MM.1S (cell line): ENCODE measurements at regions not wholly inside any gene's neighbourhood (a gene's known extent, or its start where the extent isn't known, plus 50 kb on each side); places are given as distances from the start of the nearest gene placed in this dataset.
"Not testable (repeated sequence)": the region's sequence is repeated elsewhere in the genome, so short reads cannot be mapped to it uniquely, and the experiment has no call there.

Experiments
- EZH2 ChIP-seq: fragments of 300-600 bp; sonication (generic); optimal IDR thresholded peaks from 2 replicates; pipeline ENCODE3; 2017; ENCODE audit warnings: low read depth, mild to moderate bottlenecking, antibody characterized with exemption, low read length, mixed read lengths
- EZH2phosphoT487 ChIP-seq: fragments of 300-600 bp; sonication (generic); IDR thresholded peaks from 2 replicates; pipeline ENCODE4 v1.6.1; 2018; ENCODE audit warnings: antibody characterized with exemption, low read length
- TF ChIP-seq, protein P1 (sequence below): fragments of 300-600 bp; sonication (generic); IDR thresholded peaks from 2 replicates; pipeline ENCODE4 v1.5.1; 2016; ENCODE audit warnings: antibody characterized with exemption, low read length, mixed read lengths

DNA sequence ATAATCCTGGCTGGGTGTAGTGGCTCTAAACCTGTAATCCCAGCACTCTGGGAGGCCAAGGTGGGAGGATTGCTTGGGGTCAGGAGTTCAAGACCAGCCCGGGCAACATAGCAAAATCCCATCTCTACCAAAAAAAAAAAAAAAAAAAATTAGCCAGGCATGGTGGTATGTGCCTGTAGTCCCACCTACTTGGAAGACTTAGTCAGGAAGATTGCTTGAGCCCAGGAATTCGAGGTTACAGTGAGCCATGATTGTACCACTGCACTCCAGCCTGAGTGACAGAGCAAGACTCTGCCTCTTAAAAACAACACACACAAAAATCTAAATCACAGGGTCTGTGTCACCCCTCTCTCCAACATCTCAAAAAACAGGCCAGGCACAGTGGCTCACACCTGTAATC is 349.9 kb upstream of the WWC1 start:
- TF ChIP-seq, protein P1, sequence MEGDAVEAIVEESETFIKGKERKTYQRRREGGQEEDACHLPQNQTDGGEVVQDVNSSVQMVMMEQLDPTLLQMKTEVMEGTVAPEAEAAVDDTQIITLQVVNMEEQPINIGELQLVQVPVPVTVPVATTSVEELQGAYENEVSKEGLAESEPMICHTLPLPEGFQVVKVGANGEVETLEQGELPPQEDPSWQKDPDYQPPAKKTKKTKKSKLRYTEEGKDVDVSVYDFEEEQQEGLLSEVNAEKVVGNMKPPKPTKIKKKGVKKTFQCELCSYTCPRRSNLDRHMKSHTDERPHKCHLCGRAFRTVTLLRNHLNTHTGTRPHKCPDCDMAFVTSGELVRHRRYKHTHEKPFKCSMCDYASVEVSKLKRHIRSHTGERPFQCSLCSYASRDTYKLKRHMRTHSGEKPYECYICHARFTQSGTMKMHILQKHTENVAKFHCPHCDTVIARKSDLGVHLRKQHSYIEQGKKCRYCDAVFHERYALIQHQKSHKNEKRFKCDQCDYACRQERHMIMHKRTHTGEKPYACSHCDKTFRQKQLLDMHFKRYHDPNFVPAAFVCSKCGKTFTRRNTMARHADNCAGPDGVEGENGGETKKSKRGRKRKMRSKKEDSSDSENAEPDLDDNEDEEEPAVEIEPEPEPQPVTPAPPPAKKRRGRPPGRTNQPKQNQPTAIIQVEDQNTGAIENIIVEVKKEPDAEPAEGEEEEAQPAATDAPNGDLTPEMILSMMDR: not testable (repeated sequence)
- TF ChIP-seq EZH2, EZH2phosphoT487: not testable (repeated sequence)
